KMS-11 (cell line): ENCODE measurements at regions not wholly inside any gene's neighbourhood (a gene's known extent, or its start where the extent isn't known, plus 50 kb on each side); places are given as distances from the start of the nearest gene placed in this dataset.

Experiments used
- H2AFZ ChIP-seq: fragments of 200-600 bp; sonication (generic); 2 replicates; pipeline ENCODE4 v1.6.1; 2016; ENCODE audit warnings: antibody characterized with exemption, mixed run types, low read depth
- H3K27ac ChIP-seq: fragments of 200-600 bp; sonication (generic); 2 replicates; pipeline ENCODE4 v1.6.1; 2016; ENCODE audit warnings: mild to moderate bottlenecking, mixed run types
- H3K27me3 ChIP-seq: fragments of 200-600 bp; sonication (generic); 2 replicates; pipeline ENCODE4 v1.6.1; 2017; ENCODE audit warnings: mild to moderate bottlenecking, low read depth, mixed run types, moderate library complexity; ENCODE audit not compliant: insufficient read depth
- H3K36me3 ChIP-seq: fragments of 200-600 bp; sonication (generic); 2 replicates; pipeline ENCODE4 v1.6.1; 2017; ENCODE audit warnings: mild to moderate bottlenecking, mixed run types; ENCODE audit not compliant: insufficient read depth
- H3K4me1 ChIP-seq: fragments of 200-600 bp; sonication (generic); 2 replicates; pipeline ENCODE4 v1.6.1; 2016; ENCODE audit warnings: mild to moderate bottlenecking, low read depth, mixed run types; ENCODE audit not compliant: poor library complexity, severe bottlenecking
- H3K4me2 ChIP-seq: fragments of 200-600 bp; sonication (generic); 2 replicates; pipeline ENCODE4 v1.7.0; 2016; ENCODE audit warnings: mild to moderate bottlenecking, mixed run types
- H3K4me3 ChIP-seq: fragments of 200-600 bp; sonication (generic); IDR thresholded peaks from 2 replicates; pipeline ENCODE4 v1.6.1; 2017; ENCODE audit warnings: low read depth, low read length, mixed read lengths; ENCODE audit not compliant: insufficient read depth
- H3K79me2 ChIP-seq: fragments of 200-600 bp; sonication (generic); 2 replicates; pipeline ENCODE4 v1.6.1; 2016; ENCODE audit warnings: low read depth, mixed run types; ENCODE audit not compliant: insufficient read depth
- H3K9ac ChIP-seq: fragments of 200-600 bp; sonication (generic); 2 replicates; pipeline ENCODE4 v1.6.1; 2016; ENCODE audit warnings: mild to moderate bottlenecking, mixed run types
- H4K20me1 ChIP-seq: fragments of 200-600 bp; sonication (generic); 2 replicates; pipeline ENCODE4 v1.6.1; 2016; ENCODE audit warnings: mild to moderate bottlenecking, mixed run types; ENCODE audit not compliant: insufficient read depth
- CTCF ChIP-seq: fragments of 200-600 bp; sonication (generic); conservative IDR thresholded peaks from 2 replicates; pipeline ENCODE4 v1.6.1; 2017; ENCODE audit warnings: low read depth, mild to moderate bottlenecking, antibody characterized with exemption, low read length, moderate library complexity, mixed read lengths

GRCh38 chr17:79207960-79208359, 133.3 kb downstream of the ENGASE start:
- no peak overlapping the region for H3K4me2 ChIP-seq
- no peak overlapping the region for H2AFZ ChIP-seq
- no peak overlapping the region for H3K4me3 ChIP-seq
- H3K9ac ChIP-seq, result no peak overlapping the region
- H4K20me1 ChIP-seq, result no peaks in the 10 kb centered on the region
- H3K4me1 ChIP-seq, result no peaks in the 10 kb centered on the region
- no peaks in the 10 kb centered on the region for H3K79me2 ChIP-seq
- no peaks in the 10 kb centered on the region for H3K36me3 ChIP-seq
- no peak for TF ChIP-seq CTCF
- H3K27me3 ChIP-seq, result peaks cover 93% of the 10 kb centered on the region
- H3K27ac ChIP-seq, result no peak overlapping the region

- Histone ChIP-seq H3K36me3 (no peaks in the 10 kb centered on the region), H3K27me3 (peaks cover 93% of the 10 kb centered on the region), H3K4me2 (no peak overlapping the region), H3K4me3 (no peak overlapping the region), H3K4me1 (no peaks in the 10 kb centered on the region), H3K79me2 (no peaks in the 10 kb centered on the region), H4K20me1 (no peaks in the 10 kb centered on the region), H3K27ac (no peak overlapping the region), H3K9ac (no peak overlapping the region), H2AFZ (no peak overlapping the region)
- no peak for TF ChIP-seq CTCF
These were observed 131.1 kb downstream of the ENGASE start for GRCh38 chr17:79205688-79206205.

- Histone ChIP-seq H3K79me2 (no peaks in the 10 kb centered on the region), H3K27me3 (peaks cover 91% of the 10 kb centered on the region), H3K9ac (no peak overlapping the region), H3K36me3 (no peaks in the 10 kb centered on the region), H3K4me2 (no peak overlapping the region), H3K4me1 (no peaks in the 10 kb centered on the region), H3K4me3 (no peak overlapping the region), H4K20me1 (no peaks in the 10 kb centered on the region), H2AFZ (no peak overlapping the region), H3K27ac (no peak overlapping the region)
- TF ChIP-seq CTCF, result no peak
These were observed 129.6 kb downstream of the ENGASE start for GRCh38 chr17:79204261-79204660.

- Histone ChIP-seq H2AFZ (no peak overlapping the region), H3K4me2 (no peak overlapping the region), H3K27ac (no peak overlapping the region), H4K20me1 (no peaks in the 10 kb centered on the region), H3K79me2 (no peaks in the 10 kb centered on the region), H3K27me3 (peaks cover 91% of the 10 kb centered on the region), H3K9ac (no peak overlapping the region), H3K36me3 (no peaks in the 10 kb centered on the region), H3K4me3 (no peak overlapping the region), H3K4me1 (no peaks in the 10 kb centered on the region)
- no peak for TF ChIP-seq CTCF
These were observed 129.0 kb downstream of the ENGASE start for GRCh38 chr17:79203657-79204056.
